Suppressor macrophage treated with lipopolysaccharide for 4 hours (primary cell): ENCODE measurements at regions not wholly inside any gene's neighbourhood (a gene's known extent, or its start where the extent isn't known, plus 50 kb on each side); places are given as distances from the start of the nearest gene placed in this dataset.

Experiments
- DNase-seq: peaks from one replicate; pipeline ENCODE4 v3.0.0-alpha.2; 2020

DNA sequence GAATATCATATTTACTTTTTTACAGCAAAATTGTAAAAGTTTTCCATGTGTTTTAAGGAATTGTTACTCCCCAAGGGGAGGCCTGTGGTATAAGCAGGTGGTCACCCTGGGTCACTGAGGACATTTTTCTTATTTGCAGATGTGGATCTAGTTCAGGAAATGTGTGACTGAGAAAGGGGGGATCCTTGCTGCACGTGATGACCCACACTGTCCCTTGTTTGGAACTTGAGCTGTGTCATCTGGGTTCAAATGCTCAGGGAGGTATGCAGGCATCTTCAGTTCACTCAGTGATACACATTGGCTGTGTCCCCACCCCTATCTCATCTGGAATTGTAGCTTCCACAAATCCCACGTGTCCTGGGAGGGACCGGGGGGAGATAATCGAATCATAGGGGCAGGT lies 431.9 kb upstream of the CDH4 start:
- DNase-seq: no peak

DNA sequence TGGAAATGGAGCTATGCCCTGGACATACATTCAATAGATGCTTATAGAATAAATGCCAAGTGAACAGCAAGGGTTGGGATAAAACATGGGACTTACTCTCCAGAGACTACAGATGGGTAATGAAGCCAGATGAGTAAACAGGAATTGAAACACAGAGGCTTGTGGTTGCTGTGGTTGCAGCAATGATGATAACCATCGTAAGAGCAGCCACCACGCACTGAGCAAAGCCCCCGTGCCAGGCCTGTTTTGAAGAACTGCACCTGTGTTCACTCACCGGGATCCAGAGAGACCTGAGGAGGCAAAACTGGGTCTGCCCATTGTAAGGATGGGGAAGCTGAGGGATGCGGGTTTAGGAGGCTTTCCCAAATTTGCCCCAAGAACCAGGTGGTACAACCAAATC lies 431.1 kb upstream of the CDH4 start:
- DNase-seq: no peak

DNA sequence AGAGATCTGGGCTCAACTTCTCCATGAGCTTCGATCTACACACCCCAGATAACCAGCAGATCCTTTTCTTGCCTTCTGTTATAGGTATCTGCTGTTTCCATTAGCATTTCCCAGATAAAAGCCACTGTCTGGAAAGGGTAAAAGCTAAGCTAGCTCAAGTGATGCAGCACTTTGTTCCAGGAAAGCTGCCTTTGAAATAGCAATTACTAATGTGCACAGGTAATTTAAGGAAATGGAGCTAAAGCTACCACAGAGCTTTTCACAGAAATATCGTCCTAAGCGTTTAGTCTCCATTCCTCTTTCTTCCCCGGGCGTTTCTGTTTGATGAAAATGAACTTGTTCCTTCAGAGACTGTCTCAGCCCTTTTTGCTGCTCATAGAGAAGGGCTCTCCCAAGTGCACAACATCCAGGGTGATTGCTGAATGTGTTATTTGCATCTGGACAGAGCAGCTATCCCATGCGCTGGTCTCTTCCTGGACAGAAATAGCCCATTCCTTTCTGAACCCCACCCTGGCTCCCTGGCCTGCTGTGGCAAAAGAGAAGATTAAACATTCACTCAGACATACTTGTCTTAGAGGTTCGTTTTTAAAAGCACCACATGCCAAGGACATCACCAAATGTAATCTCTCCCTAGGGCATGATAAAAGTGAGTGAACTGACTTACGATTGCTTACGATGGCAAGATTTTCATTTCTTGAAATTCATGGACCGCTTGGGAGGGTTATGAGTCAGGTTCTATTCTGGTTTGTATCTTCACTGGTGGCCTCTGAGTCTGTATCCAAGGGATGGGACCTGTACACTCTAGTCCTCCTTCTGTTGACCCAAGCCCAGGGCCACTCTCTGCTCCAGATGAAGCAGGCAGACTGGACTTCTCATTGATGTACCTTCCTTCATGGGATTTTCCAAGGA lies 429.1 kb upstream of the CDH4 start:
- no peak for DNase-seq

GRCh38 chr20:60835876-60836275 lies 416.2 kb upstream of the CDH4 start:
- no peak for DNase-seq

- no peak for DNase-seq
Measured at GRCh38 chr20:60837173-60837770, 414.8 kb upstream of the CDH4 start.

GRCh38 chr20:60838297-60838696 lies 413.8 kb upstream of the CDH4 start:
- DNase-seq: no peak

GRCh38 chr20:60840971-60841370 lies 411.1 kb upstream of the CDH4 start:
- no peak for DNase-seq

- no peak for DNase-seq
Measured at GRCh38 chr20:60845146-60845545, 406.9 kb upstream of the CDH4 start.

DNA sequence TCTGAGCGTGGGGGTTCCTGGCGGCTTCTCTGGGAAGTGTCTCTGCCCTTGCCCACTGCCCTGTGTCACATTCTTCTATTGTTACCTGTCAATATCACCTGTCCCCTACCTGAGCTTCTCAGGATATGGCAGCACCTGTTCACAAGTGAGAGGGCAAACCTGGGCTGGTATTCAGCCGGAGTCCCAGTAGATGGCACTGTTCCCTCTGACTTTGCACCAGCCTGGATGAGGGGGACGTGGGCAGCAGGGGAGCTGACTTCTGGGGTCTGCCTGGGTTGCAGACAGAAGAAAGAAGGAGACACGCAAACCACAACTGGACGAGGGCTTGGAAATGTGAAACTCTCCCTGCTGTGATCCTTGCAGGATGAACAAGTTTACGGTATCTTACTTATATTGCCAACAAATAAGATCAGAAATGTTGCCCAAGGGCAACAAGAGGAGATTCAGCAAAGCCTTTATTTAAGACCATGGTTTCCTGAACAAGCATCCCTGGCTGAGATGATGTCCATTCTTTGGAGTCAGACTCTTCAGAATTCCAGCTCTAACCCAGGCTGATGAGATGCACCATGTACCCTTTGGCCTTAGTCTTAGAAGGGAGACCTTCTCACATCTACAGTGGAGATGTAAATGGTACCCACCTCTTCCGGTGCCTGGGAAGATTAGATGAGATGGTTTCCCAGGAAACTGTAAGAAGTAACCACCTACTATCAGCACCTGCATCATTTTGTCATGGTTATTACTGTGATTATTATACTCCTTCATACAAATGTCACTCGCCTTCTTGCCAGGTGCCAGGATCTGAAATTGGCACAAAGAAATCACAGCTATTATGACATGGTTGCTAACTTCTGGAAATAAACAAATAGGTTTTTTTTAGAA lies 400.0 kb upstream of the CDH4 start:
- DNase-seq: no peak

GRCh38 chr20:60857708-60858107 lies 394.4 kb upstream of the CDH4 start:
- DNase-seq: peak; percentile 20

GRCh38 chr20:60862601-60863000 lies 389.5 kb upstream of the CDH4 start:
- no peak for DNase-seq

- no peak for DNase-seq
Measured at GRCh38 chr20:60863548-60863947, 388.5 kb upstream of the CDH4 start.

- DNase-seq: no peak
Measured at GRCh38 chr20:60867589-60867988, 384.5 kb upstream of the CDH4 start.

DNA sequence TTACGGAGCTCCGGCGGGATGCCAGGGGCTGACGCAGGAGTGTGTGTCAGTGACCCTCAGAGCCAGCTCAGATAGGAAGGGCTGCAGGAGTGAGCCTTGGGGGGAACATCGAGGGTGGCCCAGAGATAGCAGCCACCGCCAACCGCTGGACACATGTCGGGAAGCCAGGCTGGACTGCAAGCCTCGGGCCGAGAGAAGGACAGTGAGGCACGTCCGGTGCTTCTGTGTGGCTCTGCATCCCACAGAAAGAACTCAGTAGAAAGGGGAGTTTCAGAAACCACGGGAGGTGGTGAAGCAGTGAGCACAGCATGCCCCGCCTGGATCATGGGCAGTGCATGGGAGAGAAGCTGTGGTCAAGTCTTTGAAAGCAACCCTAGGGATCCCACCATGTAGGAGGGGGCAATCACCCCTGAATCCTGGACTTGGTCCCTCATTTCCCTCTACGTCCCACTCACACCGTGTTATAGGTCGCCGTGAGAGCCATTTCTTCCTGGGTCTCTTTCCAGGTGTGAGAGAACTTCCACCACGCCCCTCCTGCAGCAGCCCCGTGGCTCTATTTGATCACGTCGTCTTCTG lies 383.7 kb upstream of the CDH4 start:
- DNase-seq: no peak

DNA sequence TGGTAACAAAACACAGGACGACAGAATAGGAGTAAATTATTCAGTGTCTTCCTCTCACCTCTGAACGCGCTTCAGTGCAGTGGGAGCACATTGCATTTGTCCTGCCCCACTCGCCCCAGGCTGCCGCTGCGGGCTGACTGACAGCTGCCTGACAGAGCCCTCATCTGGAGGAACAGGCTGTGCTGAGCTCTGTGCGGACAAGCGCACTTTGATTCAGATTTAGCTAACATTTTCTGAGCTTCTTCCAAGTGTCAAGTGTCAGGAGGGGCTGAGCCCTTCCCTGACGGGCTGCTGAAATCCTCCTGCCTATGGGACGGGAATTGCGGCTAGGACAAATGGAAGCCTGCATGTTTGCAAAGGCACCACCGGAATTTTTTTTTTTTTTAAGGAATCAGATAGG lies 383.0 kb upstream of the CDH4 start:
- DNase-seq: no peak

DNA sequence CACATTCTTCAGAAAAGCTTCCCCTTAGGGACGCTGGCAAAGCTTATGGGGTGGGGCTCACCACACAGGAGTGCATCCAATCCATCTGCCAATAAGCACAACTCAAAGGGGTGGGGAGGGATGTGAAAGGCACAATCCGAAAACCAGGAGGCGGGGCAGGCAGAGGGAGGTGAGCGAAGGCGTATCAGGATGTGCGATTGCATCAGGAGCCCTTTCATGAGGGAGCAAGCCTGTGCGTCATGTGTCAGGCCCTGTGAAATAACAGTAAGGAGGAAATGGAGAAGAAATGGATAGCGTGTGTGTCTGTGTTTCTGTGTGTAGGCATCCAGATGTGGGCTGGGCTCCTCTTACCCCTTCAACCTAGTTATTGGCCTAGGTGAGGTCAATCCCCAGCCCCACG lies 382.4 kb upstream of the CDH4 start:
- no peak for DNase-seq

GRCh38 chr20:60870040-60870439 lies 382.0 kb upstream of the CDH4 start:
- no peak for DNase-seq

DNA sequence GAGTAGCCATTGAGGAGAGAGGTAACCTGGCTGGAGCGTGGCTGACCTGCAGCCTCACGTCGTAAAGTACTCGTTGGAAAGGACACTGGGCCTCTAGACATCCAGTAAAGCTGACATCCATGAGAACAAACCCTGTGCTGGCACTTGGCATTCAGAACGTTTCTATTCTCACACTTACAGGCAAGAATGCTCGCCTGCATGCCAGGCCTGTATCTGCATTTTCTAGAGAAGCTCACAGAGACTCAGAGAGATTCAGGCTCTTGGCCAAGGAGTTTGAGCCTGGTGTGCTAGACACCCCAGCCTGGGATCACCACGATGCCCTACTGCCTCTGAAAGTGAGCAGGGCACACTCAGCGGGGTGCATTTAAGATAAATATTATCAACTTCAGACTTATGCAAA lies 379.8 kb upstream of the CDH4 start:
- DNase-seq: no peak

GRCh38 chr20:60877071-60877857 lies 374.8 kb upstream of the CDH4 start:
- no peak for DNase-seq

- DNase-seq: no peak
Measured at GRCh38 chr20:60882836-60883235, 369.2 kb upstream of the CDH4 start.

DNA sequence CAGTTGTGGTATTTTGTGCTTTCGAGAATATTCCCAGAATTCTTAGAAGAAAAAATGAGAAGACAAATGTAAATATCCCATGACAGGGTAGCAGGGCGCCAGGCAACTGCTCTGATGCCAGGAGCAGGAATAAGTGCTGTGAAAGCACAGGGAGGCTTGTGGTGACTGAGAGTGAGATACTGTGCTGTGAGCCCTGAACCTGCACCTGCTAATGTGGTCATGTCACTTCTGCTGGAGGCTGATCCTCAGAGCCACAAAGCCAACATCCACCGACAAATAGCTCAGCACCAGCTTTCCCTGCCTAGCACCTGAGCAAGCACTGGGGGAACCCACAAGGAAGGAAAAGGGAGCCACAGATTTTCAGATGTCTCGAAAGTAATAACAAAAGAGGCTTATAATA lies 368.6 kb upstream of the CDH4 start:
- DNase-seq: no peak

- no peak for DNase-seq
Measured at GRCh38 chr20:60884277-60884676, 367.8 kb upstream of the CDH4 start.
